ENCODE measurements at regions not wholly inside any gene's neighbourhood (a gene's known extent, or its start where the extent isn't known, plus 50 kb on each side); places are given as distances from the start of the nearest gene placed in this dataset.

DNA sequence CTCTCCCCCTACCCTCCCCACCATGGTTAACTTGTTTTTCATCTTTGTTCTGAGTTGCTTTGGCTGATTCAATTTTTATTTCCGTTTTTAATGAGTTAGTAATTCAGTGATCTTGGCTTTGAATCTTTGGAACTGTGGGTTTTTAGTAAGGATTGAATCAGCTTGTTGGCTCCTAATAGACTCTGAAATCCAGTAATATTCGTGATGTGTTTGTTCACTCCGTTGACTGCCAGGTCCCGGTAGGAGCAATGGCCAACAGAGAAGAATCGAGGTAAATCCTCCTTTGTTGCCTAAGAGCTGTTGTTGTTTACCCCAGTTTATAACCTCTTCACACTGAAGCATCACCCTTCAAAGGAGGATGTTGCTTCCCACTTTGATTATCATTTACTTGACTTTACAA, 92.7 kb downstream of the PCSK1 start:
- FAIRE-seq (no peak), DNase-seq (ENCODE audit: extremely low spot score, insufficient read length, low read depth) (no peak)

DNA sequence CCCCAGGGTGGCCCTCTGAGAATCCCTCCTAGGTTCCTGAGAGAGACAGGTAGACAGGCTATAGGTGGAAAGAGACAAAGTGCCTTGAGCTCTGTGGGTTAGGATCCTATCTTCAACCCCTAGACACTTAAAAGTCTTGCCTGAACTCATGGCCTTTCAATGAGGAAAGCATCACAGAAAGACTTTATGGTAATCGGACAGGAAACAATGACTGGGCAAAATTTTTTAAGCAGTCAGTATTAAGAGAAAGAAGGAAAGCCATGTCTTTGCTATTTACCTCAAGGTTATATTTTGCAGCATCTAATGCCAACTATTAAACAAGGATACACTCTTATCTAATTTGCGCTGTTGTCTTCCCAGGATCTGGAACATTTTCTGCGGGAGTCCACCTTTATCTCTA, 93.2 kb downstream of the PCSK1 start:
- DNase-seq (ENCODE audit: extremely low spot score, insufficient read length, low read depth) (no peak), FAIRE-seq (no peak)

DNA sequence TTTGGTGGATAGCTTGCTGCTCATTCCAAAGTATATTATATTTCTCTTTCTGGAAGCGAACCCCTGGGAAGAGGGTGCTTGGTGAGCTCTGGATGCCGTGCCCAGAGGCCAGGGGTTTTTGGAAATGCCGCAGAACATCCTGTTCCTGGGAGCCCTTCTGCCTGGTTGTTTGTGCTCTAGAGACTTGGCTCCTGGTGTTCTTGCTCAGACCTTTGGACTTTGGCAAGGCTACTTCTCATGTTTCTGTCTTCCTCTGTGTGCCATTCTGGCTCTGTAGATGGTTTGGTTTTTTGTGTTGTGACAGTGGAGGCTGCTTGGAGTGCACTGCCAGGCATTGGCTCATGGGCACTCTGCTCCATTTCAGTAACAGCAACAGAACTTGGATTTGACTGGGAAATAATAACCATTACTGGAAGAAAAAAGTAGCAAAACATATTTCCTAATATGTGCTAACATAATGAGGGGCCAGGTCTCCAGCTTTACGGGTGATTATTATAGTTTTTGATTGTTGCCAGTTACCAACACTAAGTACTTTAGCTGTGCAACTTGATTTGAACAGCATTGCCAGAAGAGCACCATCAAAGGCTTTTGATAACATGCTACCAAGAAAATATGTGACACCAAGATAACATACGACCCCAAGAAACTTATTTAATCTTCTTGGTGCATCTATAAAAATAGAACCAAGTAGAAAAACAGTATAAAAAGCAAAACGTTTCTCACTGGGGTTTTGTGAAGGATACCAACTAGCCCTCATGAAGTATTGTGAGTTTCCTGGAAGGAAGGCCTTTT, 94.2 kb downstream of the PCSK1 start:
- no peak for FAIRE-seq
- DNase-seq (ENCODE audit: extremely low spot score, insufficient read length, low read depth), result no peak

DNA sequence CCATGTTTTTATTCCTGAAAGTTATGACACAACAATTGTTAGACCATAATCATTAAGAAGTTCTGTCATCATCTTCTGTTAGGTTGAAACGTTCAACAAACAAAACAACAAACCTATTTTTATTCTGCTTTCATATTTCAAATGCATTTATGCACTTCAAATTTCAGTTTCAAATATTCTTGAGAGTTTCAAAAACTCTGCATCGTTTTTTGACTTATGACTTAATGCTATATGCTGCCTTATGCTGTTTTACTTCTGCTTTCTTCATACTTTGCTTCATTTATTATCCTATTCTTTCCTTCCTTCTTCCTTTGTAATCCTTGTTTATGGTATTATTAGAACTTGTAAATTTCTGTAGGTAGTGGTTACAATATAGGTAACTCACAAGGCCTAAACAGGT, 95.0 kb downstream of the PCSK1 start:
- no peak for DNase-seq (ENCODE audit: extremely low spot score, insufficient read length, low read depth)
- no peak for FAIRE-seq

DNA sequence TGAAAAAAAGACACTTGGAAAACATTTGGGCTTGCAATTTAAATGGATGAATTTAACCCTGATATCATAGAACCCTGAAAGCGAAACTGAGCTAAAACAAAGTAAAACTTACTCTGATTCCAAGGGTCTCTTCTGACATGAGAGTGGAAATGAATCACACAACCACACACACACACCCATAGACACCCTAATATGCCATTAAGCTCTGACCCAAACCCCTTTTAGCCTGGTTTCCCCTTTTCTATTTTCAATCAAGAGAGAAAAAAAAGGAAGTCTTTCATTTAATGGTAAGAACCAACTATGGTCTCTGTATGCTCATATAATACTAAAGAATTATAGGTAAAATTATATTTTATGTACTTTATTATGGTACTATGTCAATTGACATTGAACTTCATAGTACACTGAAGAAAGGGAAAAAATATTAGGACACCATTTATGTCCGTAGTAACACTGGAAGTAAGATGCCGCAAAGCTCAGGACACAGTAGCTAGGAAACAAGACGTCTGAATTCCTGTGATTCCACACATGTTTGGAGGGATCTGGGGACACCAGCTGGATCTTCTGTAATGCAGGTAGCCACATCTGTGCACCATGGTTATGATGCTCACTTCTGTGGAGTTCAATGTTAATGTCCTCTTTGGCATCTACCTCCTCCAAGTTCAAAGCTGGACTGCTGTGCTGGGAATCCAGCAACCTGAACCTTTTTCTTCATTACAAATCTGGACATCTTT, 95.8 kb downstream of the PCSK1 start:
- no peak for FAIRE-seq
- DNase-seq (ENCODE audit: extremely low spot score, insufficient read length, low read depth), result no peak

DNA sequence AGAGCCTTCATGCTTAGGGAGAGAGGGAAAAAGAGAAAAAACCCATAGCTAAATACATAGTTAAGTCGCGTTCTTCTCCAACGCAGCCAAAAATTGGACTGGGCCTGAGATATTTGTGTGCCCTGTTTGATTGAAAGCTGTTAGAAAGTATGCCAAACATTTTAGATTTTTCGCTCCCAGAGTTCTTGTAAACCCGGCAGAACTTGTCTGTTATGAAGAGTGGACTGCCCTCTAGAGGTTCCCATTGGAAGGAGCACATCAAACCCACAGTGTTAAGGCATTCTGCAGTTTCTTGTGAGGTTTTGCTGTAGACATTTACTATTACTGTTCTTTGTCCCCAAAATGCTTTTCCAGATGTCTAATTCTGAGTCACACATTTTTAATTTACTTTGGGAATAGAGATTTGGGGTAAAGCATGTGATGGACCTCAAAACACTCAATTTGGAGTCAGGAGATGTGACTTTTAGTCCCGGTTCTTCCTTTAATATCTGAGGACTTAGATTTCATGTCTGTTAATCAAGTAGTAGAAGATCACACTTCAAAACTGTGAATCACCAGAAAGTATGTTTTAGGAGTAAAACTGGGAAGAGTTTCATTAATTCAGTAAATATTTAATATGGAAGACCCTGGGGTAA, 96.6 kb downstream of the PCSK1 start:
- FAIRE-seq (peak; percentile 90), DNase-seq (ENCODE audit: extremely low spot score, insufficient read length, low read depth) (peak; percentile 18)

DNA sequence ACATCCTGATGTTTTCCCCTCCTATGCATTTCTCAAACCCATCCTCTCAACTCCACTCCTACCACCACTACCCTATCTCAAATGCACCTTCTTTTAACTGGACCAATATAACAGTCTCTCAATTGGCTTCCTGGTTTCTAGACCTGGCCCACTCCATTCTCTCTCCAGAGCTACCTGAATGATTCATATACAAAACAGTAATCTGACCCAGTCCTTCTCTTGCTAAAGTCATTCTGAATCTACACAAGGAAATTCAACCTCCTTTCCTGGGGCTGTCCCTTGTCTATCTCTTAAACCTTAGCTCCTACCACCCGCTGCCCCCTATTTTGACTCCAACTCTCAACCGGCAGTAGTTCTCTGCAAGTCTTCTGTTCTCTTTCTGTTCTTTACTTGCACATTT, 97.2 kb downstream of the PCSK1 start:
- DNase-seq (ENCODE audit: extremely low spot score, insufficient read length, low read depth) (no peak), FAIRE-seq (no peak)

DNA sequence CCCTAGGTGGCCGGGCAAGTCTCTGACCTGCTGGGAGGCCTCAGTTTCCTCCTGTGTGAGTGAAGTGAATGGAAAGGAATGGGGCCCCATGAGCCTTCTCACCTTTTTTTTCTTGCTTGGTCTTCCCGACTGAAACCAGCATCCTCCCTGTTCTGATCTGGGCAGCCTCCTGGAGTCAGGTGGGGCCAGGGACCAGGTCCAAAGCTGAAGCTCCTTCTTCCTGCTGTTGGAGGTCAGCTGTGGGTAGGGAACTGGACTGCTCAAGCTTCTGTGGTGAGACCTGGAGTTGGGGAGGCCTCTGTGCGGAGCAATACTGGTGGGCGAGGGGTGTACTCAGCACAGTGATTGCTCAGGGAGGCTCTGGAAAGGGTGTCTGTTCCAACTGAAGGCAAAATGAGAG, 99.7 kb downstream of the PCSK1 start:
- FAIRE-seq (no peak), DNase-seq (ENCODE audit: extremely low spot score, insufficient read length, low read depth) (no peak)

DNA sequence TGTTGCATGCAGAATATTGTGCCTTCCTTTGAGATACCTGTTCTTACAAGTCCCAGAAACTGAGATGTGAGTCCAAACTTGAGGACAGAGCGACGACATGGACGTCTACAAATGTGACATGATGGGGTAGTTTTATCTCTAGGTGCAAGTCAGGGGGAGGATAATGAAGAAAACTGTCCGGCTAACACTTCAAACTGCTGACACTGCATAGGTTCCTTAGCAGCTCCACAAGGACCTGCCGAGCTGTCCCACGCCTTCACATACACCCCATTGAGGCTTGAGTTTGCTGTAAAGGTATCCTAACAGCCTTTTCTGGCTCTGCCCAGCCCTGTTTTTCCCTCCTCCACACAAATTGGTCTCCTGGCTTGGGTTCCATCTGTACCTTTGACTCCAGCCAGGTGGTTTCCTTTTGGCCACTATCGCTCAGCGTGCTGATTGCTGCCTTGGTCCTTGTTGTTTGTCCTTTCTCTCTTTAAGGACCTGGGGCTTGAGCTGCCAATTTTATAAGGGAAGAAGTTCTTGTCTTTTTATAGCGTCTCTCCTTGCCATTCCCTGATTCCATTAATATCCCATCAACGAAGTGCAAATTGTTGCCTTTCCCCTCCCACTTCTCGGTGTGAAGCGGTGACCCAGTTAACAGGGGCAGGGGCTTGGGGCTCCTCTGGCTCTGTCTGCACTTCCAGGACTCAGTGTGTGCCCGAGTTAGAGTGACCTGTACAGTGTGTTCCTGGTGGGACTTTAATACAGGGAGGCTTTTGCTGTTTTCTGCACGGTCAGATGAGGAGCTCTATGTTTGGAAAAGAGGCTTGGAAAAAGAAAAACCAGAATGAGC, 100.3 kb downstream of the PCSK1 start:
- no peak for DNase-seq (ENCODE audit: extremely low spot score, insufficient read length, low read depth)

DNA sequence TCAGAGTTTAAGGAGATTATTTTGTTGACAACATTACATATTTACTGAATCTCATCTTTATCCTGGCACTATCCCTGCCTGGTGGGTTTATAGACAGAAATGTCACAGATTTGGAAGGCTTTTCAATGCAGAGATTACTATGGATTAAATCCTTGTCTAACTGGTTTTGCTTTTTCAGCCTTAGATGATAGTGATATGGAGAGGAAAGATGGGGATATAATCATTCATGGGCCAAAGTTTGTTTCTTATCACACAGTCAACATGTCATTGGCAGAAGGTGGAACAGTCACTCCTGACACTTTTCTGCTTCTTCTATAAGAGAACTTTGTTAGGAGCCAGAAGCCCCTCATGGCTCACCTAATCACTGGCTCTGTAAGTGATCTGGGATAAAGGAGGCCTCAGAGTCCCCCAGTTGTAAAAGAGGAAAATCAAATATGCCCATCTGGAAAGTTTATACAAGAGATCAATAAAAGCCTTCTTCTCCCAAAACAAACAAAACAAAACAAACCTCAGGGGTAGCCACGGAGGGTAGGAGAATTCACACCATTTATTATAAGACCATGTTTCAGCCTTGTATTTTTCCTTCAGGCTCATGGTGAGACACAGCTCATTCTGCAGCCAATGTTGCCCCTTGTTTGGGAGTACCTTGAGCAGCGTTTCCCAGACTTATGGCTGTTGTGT, 101.2 kb downstream of the PCSK1 start:
- DNase-seq (ENCODE audit: extremely low spot score, insufficient read length, low read depth) (no peak), FAIRE-seq (no peak)

More for the DNA sequence above, 100.3 kb downstream of the PCSK1 start:
- no peak for FAIRE-seq

DNA sequence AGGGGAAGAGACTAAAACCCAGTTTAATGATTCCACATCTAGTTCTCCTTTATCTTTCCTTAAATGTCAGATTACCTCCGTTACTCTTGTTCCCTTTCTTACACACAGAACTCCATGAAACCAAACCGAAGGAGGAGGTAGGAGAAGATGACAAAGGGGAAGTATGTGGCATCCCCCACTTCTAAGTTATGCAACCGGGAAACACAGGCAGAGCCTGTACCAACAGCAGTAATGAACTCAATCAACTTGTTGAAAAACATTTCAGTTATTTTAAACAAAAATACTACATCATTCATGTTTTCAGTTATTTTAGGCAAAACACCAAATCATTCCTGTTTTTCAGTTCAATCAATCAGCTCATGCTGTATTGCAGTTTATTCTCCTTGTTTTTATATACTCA, 101.8 kb downstream of the PCSK1 start:
- DNase-seq (ENCODE audit: extremely low spot score, insufficient read length, low read depth), result no peak
- FAIRE-seq, result no peak

DNA sequence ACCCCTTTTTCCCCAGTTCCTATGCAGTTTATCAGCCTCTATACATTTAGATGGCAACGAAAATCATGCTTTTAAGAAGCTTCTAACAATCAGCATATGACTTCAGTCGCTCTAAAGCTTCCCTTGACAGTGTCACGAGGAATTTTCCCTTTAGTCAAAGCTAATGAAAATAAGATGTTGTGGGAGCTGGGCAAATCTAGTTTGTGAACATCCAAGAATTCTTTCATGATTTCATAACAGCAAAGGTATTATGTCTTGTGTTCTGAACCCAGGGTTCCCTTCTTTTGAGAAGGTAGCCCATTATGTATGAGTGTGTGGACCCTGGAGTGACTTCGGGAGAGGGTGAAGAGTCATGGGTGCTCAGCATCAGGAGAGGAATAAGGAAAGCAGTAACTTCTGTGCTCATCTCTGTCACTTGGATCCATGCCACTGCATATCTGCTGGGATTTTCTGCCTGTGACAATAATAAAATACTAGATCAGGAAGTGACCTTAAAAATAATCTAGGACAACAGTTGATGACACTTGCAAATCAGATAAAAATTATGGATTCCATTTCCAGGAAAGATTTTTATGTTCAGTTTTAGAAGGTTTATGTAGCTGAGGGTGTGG, 102.4 kb downstream of the PCSK1 start:
- no peak for FAIRE-seq

DNA sequence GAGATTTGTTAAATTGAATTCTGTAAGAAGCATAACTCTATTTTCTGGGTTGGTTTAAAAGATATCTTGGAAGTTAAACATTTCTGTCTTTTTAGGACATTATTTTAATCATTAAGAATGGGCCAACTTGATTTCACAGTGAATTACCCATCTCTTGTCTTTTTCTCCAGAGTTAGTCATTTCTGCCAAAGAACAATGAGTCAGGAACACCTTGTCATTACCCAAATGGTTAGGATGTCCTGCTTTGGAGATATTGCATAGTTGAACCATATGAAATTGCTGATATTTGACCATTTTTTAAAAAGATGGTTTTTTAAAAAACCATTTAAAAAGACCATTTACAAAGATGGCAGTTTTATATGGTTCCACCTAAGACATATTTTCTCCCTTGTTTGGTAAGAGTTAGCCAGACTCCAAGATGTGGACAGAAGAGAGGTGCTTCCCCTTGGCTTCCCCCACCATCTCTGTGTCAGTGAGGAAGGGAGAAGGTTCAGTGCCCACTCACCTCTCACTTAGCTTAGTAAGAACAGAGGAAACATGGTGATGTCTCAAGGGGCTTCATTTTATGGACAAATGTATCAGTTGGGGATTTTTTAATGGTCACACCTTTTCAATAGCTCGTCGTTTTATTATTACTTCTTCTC, 103.0 kb downstream of the PCSK1 start:
- DNase-seq (ENCODE audit: extremely low spot score, insufficient read length, low read depth) (no peak), FAIRE-seq (no peak)

More for the DNA sequence above, 102.4 kb downstream of the PCSK1 start:
- DNase-seq (ENCODE audit: extremely low spot score, insufficient read length, low read depth), result no peak

DNA sequence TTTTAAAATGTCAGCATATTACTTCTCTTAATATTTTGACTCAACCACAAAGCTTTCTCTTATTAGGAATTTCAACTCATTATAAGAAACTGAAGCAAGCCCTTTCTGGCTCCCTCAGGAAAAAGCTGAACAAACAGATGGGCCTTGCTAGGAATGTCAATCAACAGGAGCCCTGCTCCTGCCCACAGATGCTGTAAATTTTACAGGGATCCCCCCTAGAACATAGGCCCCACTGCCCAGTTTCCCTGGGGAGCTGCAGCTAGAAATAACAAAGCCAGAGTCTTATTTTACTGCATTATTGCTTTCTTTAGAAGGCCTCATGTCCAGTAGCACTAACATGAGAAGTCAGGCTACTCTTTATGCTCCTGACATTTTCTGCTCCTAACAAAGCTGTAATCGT, 103.8 kb downstream of the PCSK1 start:
- FAIRE-seq, result no peak
- no peak for DNase-seq (ENCODE audit: extremely low spot score, insufficient read length, low read depth)

DNA sequence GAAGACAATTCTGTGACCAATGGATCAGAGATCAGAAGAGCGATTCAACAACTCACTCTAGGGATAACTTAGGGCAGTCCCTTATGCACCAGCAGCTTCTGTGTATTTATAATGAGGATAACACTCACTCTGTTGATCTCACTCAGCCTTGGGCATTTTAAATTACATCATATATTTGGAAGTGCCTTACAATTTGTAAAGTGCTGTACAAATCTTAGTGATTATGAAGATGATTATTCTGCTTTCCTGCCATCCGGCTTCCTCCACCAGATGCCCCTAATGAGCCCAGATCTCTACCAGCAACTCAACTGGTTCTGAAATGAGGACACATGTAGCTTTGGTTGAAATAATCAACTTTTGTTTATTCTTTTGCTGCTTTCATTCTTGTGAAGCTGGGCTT, 105.3 kb downstream of the PCSK1 start:
- no peak for FAIRE-seq
- DNase-seq (ENCODE audit: extremely low spot score, insufficient read length, low read depth), result no peak

DNA sequence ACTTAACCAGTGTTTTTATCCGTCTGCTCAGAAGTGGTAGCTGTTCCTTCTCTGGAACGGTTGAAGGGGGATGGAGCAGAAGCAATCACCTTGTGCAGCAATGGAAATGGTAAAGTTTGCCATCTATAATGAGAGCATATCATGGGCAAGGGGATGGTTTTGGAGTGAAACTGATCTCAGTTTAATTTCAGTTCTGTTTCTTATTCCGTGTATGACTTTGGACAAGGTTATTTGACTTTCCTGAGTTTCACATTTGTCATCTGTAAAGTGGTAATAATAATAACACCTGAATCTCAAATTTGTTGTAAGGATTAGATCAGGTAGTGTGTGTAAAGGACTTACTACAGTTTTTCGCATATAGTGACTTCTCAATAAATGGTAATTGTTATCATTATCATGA, 106.1 kb downstream of the PCSK1 start:
- DNase-seq (ENCODE audit: extremely low spot score, insufficient read length, low read depth) (no peak), FAIRE-seq (peak; percentile 44)

DNA sequence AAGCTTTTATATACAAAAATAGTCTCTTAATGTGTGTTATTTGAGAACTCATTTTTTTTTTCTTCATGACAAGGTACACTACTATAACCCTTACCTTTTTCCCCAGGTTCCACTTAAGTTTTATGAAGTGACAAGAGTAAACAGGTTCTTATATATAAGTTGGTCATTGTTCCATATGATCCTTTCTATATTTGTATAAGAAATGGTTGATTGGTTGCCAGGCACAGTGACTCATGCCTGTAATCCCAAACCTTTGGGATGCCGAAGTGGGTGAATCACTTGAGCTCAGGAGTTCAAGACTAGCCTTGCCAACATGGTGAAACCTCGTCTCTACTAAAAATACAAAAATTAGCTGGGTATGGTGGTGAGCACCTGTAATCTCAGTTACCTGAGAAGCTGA, 108.3 kb downstream of the PCSK1 start:
- no peak for DNase-seq (ENCODE audit: extremely low spot score, insufficient read length, low read depth)
- no peak for FAIRE-seq

DNA sequence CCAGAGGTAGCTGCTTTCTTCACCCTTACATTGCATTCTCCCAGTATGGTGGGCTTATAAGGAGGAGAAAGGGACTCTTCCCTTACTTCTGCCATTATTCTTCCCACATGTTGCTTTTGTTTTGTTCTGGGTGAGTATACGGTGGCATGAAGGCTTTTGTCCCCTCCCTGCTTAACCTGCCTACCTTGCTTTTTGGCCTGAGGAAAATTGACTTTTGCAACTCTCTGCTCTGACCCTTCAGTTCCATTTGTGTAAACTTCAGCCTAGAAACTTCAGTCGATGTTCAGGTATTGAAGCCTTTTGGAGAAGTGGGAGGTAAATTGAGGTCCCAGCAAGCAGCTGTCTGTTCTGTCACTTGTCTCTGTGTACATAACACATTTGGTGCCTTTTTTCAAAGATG, 110.2 kb downstream of the PCSK1 start:
- DNase-seq (ENCODE audit: extremely low spot score, insufficient read length, low read depth) (no peak), FAIRE-seq (no peak)

DNA sequence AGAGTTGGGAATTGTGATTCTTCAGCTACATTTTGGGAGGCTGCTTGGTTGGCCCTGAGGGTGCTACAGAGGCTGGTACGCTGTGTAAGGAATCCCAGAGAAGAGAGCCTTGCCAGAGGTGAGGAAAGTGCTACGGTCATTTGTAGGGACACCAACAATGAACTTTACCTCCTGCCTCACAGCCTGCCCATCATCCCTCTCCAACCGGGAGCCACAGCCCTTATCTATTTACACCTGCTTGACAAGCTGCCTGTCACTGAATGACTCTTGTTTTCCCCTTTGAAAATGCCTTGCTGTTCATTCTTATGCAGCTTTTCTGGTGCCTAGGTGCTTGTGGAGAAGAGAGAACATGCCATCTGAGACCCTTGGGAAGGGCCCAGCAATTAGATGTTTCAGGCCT, 110.8 kb downstream of the PCSK1 start:
- no peak for FAIRE-seq

More for the DNA sequence above, 110.8 kb downstream of the PCSK1 start:
- DNase-seq (ENCODE audit: extremely low spot score, insufficient read length, low read depth), result no peak

Measured in GM18507 (cell line).